Neural cell (in vitro differentiated cells): ENCODE measurements at regions not wholly inside any gene's neighbourhood (a gene's known extent, or its start where the extent isn't known, plus 50 kb on each side); places are given as distances from the start of the nearest gene placed in this dataset.

Experiments used
- H2AFZ ChIP-seq: fragments of 200-600, 300-800 bp; sonication (generic), shearing (Covaris generic); 2 replicates; pipeline ENCODE4 v1.6.0; 2014; ENCODE audit warnings: low read depth, mild to moderate bottlenecking, antibody characterized with exemption, low read length, moderate library complexity
- H3F3A ChIP-seq: fragments of 200-600 bp; shearing (Covaris generic); 2 replicates; pipeline ENCODE4 v1.6.1; 2016; ENCODE audit warnings: mild to moderate bottlenecking, moderate library complexity, mixed read lengths, antibody characterized with exemption, low read length; ENCODE audit not compliant: insufficient read depth, poor library complexity, severe bottlenecking
- H3K27ac ChIP-seq: fragments of 200-600, 300-800 bp; sonication (generic), shearing (Covaris generic); 2 replicates; pipeline ENCODE4 v1.5.1; 2014; ENCODE audit warnings: mild to moderate bottlenecking, low read length, moderate library complexity
- H3K27me3 ChIP-seq: fragments of 300-800, 200-600 bp; sonication (generic), shearing (Covaris generic); 2 replicates; pipeline ENCODE4 v1.6.0; 2014; ENCODE audit warnings: mild to moderate bottlenecking, low read depth, low read length, moderate library complexity; ENCODE audit not compliant: insufficient read depth
- H3K36me3 ChIP-seq: fragments of 300-800, 200-600 bp; sonication (generic), shearing (Covaris generic); 2 replicates; pipeline ENCODE4 v1.5.1; 2014; ENCODE audit warnings: mild to moderate bottlenecking, antibody characterized with exemption, low read length, moderate library complexity; ENCODE audit not compliant: insufficient read depth
- H3K4me2 ChIP-seq: fragments of 300-800, 200-600 bp; sonication (generic), shearing (Covaris generic); 2 replicates; pipeline ENCODE4 v1.6.0; 2014; ENCODE audit warnings: mild to moderate bottlenecking, low read length
- H3K4me3 ChIP-seq: fragments of 300-800, 200-600 bp; sonication (generic), shearing (Covaris generic); 2 replicates; pipeline ENCODE4 v1.5.1; 2014; ENCODE audit warnings: mild to moderate bottlenecking, low read length, moderate library complexity
- H3K79me2 ChIP-seq: fragments of 200-600 bp; shearing (Covaris generic); replicated peaks from 2 replicates; pipeline ENCODE4 v1.6.0; 2014; ENCODE audit warnings: mild to moderate bottlenecking, low read length, moderate library complexity; ENCODE audit not compliant: insufficient read depth
- H3K9ac ChIP-seq: fragments of 300-800, 200-600 bp; sonication (generic), shearing (Covaris generic); 2 replicates; pipeline ENCODE4 v1.6.1; 2016; ENCODE audit warnings: mild to moderate bottlenecking, low read length, mixed read lengths
- H3K9me2 ChIP-seq: fragments of 200-600 bp; shearing (Covaris generic); 2 replicates; pipeline ENCODE4 v1.6.1; 2016; ENCODE audit warnings: mild to moderate bottlenecking, low read length, mixed read lengths; ENCODE audit not compliant: insufficient read depth
- H3K9me3 ChIP-seq: fragments of 200-600, 300-800 bp; sonication (generic), shearing (Covaris generic); 2 replicates; pipeline ENCODE4 v1.6.1; 2016; ENCODE audit warnings: mild to moderate bottlenecking, mixed run types, low read length, moderate library complexity, mixed read lengths
- H4K20me1 ChIP-seq: fragments of 200-600 bp; shearing (Covaris generic); 2 replicates; pipeline ENCODE4 v1.6.1; 2016; ENCODE audit warnings: mild to moderate bottlenecking, mixed run types; ENCODE audit not compliant: insufficient read depth
- EP300 ChIP-seq: fragments of 450-650 bp; conservative IDR thresholded peaks from 2 replicates; pipeline ENCODE4 v1.6.1; 2014; ENCODE audit warnings: antibody characterized with exemption, mild to moderate bottlenecking, moderate library complexity; ENCODE audit not compliant: poor library complexity, severe bottlenecking
- EZH2 ChIP-seq: fragments of 200-600, 300-800 bp; shearing (Covaris generic), sonication (generic); IDR thresholded peaks from 2 replicates; pipeline ENCODE4 v1.6.1; 2014; ENCODE audit warnings: antibody characterized with exemption, low read length, borderline replicate concordance, mild to moderate bottlenecking; ENCODE audit not compliant: insufficient read depth, poor library complexity, severe bottlenecking
- MXI1 ChIP-seq: fragments of 450-650 bp; conservative IDR thresholded peaks from 2 replicates; pipeline ENCODE4 v1.6.1; 2014; ENCODE audit warnings: antibody characterized with exemption, mild to moderate bottlenecking; ENCODE audit not compliant: poor library complexity, severe bottlenecking
- POLR2AphosphoS5 ChIP-seq: IDR thresholded peaks from 2 replicates; pipeline ENCODE4 v1.6.1; 2012
- RAD21 ChIP-seq: fragments of 450-650 bp; conservative IDR thresholded peaks from 2 replicates; pipeline ENCODE4 v1.6.1; 2014; ENCODE audit warnings: antibody characterized with exemption, mild to moderate bottlenecking, moderate library complexity
- SMC3 ChIP-seq: fragments of 450-650 bp; conservative IDR thresholded peaks from 2 replicates; pipeline ENCODE4 v1.6.1; 2014; ENCODE audit warnings: antibody characterized with exemption, mild to moderate bottlenecking, moderate library complexity; ENCODE audit not compliant: poor library complexity
- TAF1 ChIP-seq: IDR thresholded peaks from 2 replicates; pipeline ENCODE4 v1.6.1; 2012; ENCODE audit warnings: low read depth
- TF ChIP-seq, protein P1 (sequence below): fragments of 450-650 bp; IDR thresholded peaks from 2 replicates; pipeline ENCODE4 v1.5.1; 2014; ENCODE audit warnings: antibody characterized with exemption, mild to moderate bottlenecking, moderate library complexity; ENCODE audit not compliant: poor library complexity, severe bottlenecking
- TF ChIP-seq, protein P2 (sequence below): IDR thresholded peaks from 2 replicates; pipeline ENCODE4 v1.6.1; 2012; ENCODE audit warnings: borderline replicate concordance

DNA sequence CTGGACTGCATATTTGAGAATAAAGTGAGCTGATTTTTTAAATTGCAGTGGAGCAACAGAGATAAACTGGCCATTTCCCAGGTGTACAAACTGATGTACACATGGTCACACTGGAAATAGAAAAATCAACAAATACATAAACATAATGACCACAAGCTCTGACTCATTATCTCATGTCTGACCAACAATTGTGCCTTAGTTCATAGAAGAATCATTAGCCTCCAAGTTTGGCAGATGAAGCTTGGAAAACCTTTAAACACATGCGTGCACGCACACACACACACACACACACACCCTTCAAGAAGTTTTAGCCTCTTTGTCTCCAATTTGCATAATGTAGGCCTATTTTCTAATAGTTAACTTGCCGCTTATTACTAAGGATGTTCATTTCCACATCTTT lies 308.9 kb upstream of the POM121L12 start:
- no peaks in the 10 kb centered on the region for H3K9me3 ChIP-seq
- no peak overlapping the region for H3K27ac ChIP-seq
- H4K20me1 ChIP-seq = no peaks in the 10 kb centered on the region
- no peaks in the 10 kb centered on the region for H3K9me2 ChIP-seq
- no peak overlapping the region for H3K9ac ChIP-seq
- no peaks in the 10 kb centered on the region for H3K27me3 ChIP-seq
- H2AFZ ChIP-seq = no peak overlapping the region
- H3F3A ChIP-seq = no peaks in the 10 kb centered on the region
- no peak overlapping the region for H3K4me2 ChIP-seq
- H3K36me3 ChIP-seq = no peaks in the 10 kb centered on the region
- TF ChIP-seq, protein P1, sequence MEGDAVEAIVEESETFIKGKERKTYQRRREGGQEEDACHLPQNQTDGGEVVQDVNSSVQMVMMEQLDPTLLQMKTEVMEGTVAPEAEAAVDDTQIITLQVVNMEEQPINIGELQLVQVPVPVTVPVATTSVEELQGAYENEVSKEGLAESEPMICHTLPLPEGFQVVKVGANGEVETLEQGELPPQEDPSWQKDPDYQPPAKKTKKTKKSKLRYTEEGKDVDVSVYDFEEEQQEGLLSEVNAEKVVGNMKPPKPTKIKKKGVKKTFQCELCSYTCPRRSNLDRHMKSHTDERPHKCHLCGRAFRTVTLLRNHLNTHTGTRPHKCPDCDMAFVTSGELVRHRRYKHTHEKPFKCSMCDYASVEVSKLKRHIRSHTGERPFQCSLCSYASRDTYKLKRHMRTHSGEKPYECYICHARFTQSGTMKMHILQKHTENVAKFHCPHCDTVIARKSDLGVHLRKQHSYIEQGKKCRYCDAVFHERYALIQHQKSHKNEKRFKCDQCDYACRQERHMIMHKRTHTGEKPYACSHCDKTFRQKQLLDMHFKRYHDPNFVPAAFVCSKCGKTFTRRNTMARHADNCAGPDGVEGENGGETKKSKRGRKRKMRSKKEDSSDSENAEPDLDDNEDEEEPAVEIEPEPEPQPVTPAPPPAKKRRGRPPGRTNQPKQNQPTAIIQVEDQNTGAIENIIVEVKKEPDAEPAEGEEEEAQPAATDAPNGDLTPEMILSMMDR = no peak
- no peak for TF ChIP-seq EZH2
- H3K79me2 ChIP-seq = no peaks in the 10 kb centered on the region
- H3K4me3 ChIP-seq = no peak overlapping the region

DNA sequence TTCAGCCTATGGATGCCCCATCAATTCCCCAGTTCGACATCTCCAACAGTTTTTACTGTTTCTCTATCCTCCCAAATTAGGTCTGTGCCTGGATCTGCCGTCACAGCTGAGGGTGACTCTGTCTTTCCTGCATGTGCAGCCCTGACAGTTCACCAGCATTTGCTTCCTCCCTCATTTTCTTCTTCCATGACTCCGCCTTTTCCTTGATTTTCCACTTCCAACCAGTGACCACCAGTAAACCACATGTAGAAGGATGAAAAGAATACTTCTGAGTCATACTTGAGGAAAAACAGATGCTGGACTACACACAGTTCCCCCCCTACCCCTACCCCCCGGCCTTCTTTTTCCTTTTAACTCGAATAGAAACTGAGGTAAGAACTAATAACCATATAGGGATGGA lies 311.8 kb upstream of the POM121L12 start:
- Histone ChIP-seq H3K79me2 (no peaks in the 10 kb centered on the region), H3F3A (no peaks in the 10 kb centered on the region), H3K9me3 (no peaks in the 10 kb centered on the region), H3K4me2 (no peak overlapping the region), H4K20me1 (no peaks in the 10 kb centered on the region), H3K4me3 (no peak overlapping the region), H3K27me3 (no peaks in the 10 kb centered on the region), H3K9ac (no peak overlapping the region), H3K36me3 (no peaks in the 10 kb centered on the region), H2AFZ (no peak overlapping the region), H3K9me2 (no peaks in the 10 kb centered on the region), H3K27ac (no peak overlapping the region)
- TF ChIP-seq TAF1 (no peak), SMC3 (no peak), EP300 (no peak), RAD21 (no peak), POLR2AphosphoS5 (no peak), EZH2 (no peak), MXI1 (no peak)
- TF ChIP-seq, protein P2, sequence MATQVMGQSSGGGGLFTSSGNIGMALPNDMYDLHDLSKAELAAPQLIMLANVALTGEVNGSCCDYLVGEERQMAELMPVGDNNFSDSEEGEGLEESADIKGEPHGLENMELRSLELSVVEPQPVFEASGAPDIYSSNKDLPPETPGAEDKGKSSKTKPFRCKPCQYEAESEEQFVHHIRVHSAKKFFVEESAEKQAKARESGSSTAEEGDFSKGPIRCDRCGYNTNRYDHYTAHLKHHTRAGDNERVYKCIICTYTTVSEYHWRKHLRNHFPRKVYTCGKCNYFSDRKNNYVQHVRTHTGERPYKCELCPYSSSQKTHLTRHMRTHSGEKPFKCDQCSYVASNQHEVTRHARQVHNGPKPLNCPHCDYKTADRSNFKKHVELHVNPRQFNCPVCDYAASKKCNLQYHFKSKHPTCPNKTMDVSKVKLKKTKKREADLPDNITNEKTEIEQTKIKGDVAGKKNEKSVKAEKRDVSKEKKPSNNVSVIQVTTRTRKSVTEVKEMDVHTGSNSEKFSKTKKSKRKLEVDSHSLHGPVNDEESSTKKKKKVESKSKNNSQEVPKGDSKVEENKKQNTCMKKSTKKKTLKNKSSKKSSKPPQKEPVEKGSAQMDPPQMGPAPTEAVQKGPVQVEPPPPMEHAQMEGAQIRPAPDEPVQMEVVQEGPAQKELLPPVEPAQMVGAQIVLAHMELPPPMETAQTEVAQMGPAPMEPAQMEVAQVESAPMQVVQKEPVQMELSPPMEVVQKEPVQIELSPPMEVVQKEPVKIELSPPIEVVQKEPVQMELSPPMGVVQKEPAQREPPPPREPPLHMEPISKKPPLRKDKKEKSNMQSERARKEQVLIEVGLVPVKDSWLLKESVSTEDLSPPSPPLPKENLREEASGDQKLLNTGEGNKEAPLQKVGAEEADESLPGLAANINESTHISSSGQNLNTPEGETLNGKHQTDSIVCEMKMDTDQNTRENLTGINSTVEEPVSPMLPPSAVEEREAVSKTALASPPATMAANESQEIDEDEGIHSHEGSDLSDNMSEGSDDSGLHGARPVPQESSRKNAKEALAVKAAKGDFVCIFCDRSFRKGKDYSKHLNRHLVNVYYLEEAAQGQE = no peak
- TF ChIP-seq, protein P1 = no peak
